ENCODE measurements at regions not wholly inside any gene's neighbourhood (a gene's known extent, or its start where the extent isn't known, plus 50 kb on each side); places are given as distances from the start of the nearest gene placed in this dataset.

DNA sequence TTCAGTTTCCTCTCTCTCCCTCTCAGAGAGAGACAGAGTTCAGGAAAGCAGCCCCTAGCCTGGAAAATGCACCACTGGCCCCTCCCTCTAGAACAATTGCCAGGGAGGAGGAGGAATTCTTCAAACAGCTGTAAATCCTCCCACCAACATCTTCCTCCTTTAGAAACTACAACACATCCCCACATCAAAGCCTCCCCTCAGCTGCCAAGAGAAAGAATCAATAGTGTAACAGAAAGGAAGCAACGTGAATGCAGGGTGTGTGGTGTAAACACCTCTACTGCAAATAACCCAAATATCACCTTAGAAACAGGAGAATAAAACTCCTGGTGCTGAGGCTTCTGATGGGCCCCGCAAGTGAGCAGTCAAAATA is 249.9 kb upstream of the GATB start:
- Histone ChIP-seq H2AFZ (no peak overlapping the region), H3K9me3 (ENCODE audit: low read depth) (no peaks in the 10 kb centered on the region), H3K9me2 (ENCODE audit: insufficient read depth) (no peaks in the 10 kb centered on the region), H3F3A (ENCODE audit: insufficient read depth) (no peaks in the 10 kb centered on the region), H3K36me3 (ENCODE audit: low read depth) (no peaks in the 10 kb centered on the region), H3K79me2 (ENCODE audit: insufficient read depth) (no peaks in the 10 kb centered on the region), H4K20me1 (ENCODE audit: insufficient read depth) (no peaks in the 10 kb centered on the region), H3K27me3 (replicated peaks; ENCODE audit: insufficient read depth) (0 out of 2 replicates have a peak, but pooled peaks cover 4% of the 10 kb centered on the region), H3K4me3 (no peak overlapping the region), H3K9ac (no peak overlapping the region), H3K4me2 (ENCODE audit: unreplicated experiment) (no peak overlapping the region), H3K4me1 (ENCODE audit: insufficient read depth) (no peaks in the 10 kb centered on the region), H3K27ac (no peak overlapping the region)
- in situ Hi-C loops (cut with MboI), result no loop called here
- 58 to 61% methylated on average over 2 of the region's 2 CpGs for WGBS, 2 experiments (ENCODE audit: low coverage in 1 of 2, low lambda C conversion rate in 2 of 2, missing lambda C conversion rate in 2 of 2)
- TF ChIP-seq EZH2 (IDR thresholded peaks at IDR 0.05; ENCODE audit: insufficient read depth, poor library complexity, severe bottlenecking), result no peak
- TF ChIP-seq EZH2phosphoT487 (IDR thresholded peaks at IDR 0.05; ENCODE audit: insufficient read depth, low read depth), result no peak
- no peak for DNase-seq

DNA sequence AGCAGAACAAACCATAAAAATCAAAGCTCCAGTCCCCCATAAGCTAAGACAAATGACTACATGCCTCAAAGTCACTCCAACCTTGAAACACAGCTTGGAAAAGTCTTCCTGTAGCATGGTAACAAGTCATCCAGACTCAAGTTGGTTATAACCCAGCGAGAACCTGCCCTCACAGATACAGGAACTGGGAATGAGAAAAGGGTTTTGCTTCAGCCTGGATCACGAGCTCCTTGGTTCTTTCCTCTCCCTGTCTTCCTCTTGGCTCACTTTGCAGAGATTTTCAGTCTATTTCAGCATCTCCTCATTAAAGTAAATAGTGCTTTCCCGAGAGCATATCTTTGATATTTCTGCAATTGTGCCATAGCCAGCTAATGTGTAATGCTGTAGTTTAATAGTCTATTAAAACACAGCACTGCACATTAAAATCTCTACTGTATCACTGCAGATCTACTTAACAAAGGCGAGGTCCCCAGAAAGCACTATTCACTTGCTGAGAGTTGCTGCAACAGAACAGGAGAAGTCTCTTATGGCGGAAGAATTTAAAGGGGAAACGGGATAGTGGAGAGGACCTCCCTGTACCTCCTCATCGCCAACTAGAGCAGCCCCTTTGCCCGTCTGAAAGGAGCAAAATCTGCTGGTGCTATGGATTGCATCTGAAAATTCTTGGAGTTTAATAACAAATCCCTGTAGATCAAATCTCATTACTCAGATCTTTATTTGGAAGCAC is 249.3 kb upstream of the GATB start:
- no peaks in the 10 kb centered on the region for H3F3A ChIP-seq (ENCODE audit: insufficient read depth)
- 0 out of 2 replicates have a peak, but pooled peaks cover 4% of the 10 kb centered on the region for H3K27me3 ChIP-seq (replicated peaks; ENCODE audit: insufficient read depth)
- no peak for DNase-seq
- no peaks in the 10 kb centered on the region for H3K9me2 ChIP-seq (ENCODE audit: insufficient read depth)
- H3K4me1 ChIP-seq (ENCODE audit: insufficient read depth), result no peaks in the 10 kb centered on the region
- H3K27ac ChIP-seq, result no peak overlapping the region
- H3K9me3 ChIP-seq (ENCODE audit: low read depth), result no peaks in the 10 kb centered on the region
- no peak overlapping the region for H3K4me2 ChIP-seq (ENCODE audit: unreplicated experiment)
- WGBS, 2 experiments (ENCODE audit: low coverage in 1 of 2, low lambda C conversion rate in 2 of 2, missing lambda C conversion rate in 2 of 2), result 28% methylated on average over 8 of the region's 8 CpGs
- in situ Hi-C loops (cut with MboI), result no loop called here
- TF ChIP-seq EZH2 (IDR thresholded peaks at IDR 0.05; ENCODE audit: insufficient read depth, poor library complexity, severe bottlenecking), result no peak
- TF ChIP-seq EZH2phosphoT487 (IDR thresholded peaks at IDR 0.05; ENCODE audit: insufficient read depth, low read depth), result no peak
- H3K4me3 ChIP-seq, result no peak overlapping the region
- H4K20me1 ChIP-seq (ENCODE audit: insufficient read depth), result no peaks in the 10 kb centered on the region
- H3K79me2 ChIP-seq (ENCODE audit: insufficient read depth), result no peaks in the 10 kb centered on the region
- no peaks in the 10 kb centered on the region for H3K36me3 ChIP-seq (ENCODE audit: low read depth)
- no peak overlapping the region for H2AFZ ChIP-seq
- no peak overlapping the region for H3K9ac ChIP-seq

DNA sequence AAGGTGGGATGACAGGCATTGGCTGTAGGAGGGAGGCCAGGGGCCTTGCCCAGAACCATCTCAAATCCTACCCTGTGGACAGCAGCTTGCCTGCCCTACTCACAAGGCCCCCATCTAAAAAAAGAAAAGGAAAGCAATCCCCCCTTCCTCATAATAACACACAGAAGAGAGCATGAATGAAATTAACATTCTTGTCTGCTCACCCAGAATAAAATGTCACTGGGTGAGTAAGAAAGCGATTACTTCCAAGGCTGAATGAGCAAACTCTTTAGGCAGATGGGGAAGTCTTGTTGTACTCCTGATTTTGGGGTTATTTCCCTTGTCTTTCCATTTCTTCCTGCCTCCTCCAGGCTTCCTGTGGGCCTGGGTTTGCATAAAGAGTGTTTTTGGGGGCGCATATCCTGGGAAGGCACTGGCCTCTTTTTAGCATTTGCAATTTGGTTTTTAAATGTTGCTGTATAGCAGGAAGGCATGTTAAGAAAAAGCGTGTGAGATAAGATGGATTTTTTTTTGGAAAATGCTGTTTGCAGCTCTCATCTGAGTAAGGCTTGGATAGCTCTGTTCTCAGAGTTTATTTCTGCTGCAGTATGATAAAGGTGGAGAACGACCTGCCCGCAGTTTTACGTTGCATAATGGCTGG is 248.3 kb upstream of the GATB start:
- H3K4me2 ChIP-seq (ENCODE audit: unreplicated experiment), result no peak overlapping the region
- 90 to 93% methylated on average over 6 of the region's 6 CpGs for WGBS, 2 experiments (ENCODE audit: low coverage in 1 of 2, low lambda C conversion rate in 2 of 2, missing lambda C conversion rate in 2 of 2)
- H3F3A ChIP-seq (ENCODE audit: insufficient read depth), result no peaks in the 10 kb centered on the region
- no peak overlapping the region for H3K4me3 ChIP-seq
- no peaks in the 10 kb centered on the region for H3K36me3 ChIP-seq (ENCODE audit: low read depth)
- H3K4me1 ChIP-seq (ENCODE audit: insufficient read depth), result no peaks in the 10 kb centered on the region
- no peak for TF ChIP-seq EZH2 (IDR thresholded peaks at IDR 0.05; ENCODE audit: insufficient read depth, poor library complexity, severe bottlenecking)
- no peak for TF ChIP-seq EZH2phosphoT487 (IDR thresholded peaks at IDR 0.05; ENCODE audit: insufficient read depth, low read depth)
- no peak overlapping the region for H2AFZ ChIP-seq
- H3K9me2 ChIP-seq (ENCODE audit: insufficient read depth), result no peaks in the 10 kb centered on the region
- no peak overlapping the region for H3K27ac ChIP-seq
- H3K27me3 ChIP-seq (replicated peaks; ENCODE audit: insufficient read depth), result 0 out of 2 replicates have a peak, but pooled peaks cover 4% of the 10 kb centered on the region
- H3K79me2 ChIP-seq (ENCODE audit: insufficient read depth), result no peaks in the 10 kb centered on the region
- H3K9ac ChIP-seq, result no peak overlapping the region
- in situ Hi-C loops (cut with MboI), result no loop called here
- DNase-seq, result no peak
- no peaks in the 10 kb centered on the region for H4K20me1 ChIP-seq (ENCODE audit: insufficient read depth)
- H3K9me3 ChIP-seq (ENCODE audit: low read depth), result no peaks in the 10 kb centered on the region

DNA sequence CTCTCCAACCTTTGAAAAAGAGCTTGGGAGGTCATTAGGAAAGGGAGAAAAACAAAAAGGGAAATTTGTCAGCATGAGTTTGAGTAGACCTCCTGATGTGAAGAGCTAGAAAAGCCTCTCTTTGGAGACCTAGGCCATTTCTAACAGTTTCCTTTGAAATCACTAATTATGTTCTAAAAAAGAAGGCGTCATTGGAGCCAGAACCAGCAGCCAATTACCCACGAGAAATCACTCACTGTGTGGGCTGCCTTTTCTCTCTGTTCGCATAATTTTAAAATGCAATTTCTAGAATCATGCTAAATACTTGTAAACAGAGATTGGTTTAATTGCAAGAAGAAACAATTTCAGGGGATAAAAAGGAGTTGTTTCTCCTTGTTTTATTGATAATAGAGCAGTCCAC is 246.3 kb upstream of the GATB start:
- H3K9me3 ChIP-seq (ENCODE audit: low read depth), result no peaks in the 10 kb centered on the region
- H3K4me2 ChIP-seq (ENCODE audit: unreplicated experiment), result no peak overlapping the region
- no peak overlapping the region for H3K9ac ChIP-seq
- no peak overlapping the region for H3K27ac ChIP-seq
- no peaks in the 10 kb centered on the region for H3F3A ChIP-seq (ENCODE audit: insufficient read depth)
- DNase-seq, result no peak
- TF ChIP-seq EZH2phosphoT487 (IDR thresholded peaks at IDR 0.05; ENCODE audit: insufficient read depth, low read depth), result no peak
- TF ChIP-seq EZH2 (IDR thresholded peaks at IDR 0.05; ENCODE audit: insufficient read depth, poor library complexity, severe bottlenecking), result no peak
- no peaks in the 10 kb centered on the region for H4K20me1 ChIP-seq (ENCODE audit: insufficient read depth)
- in situ Hi-C loops (cut with MboI), result no loop called here
- H3K9me2 ChIP-seq (ENCODE audit: insufficient read depth), result no peaks in the 10 kb centered on the region
- no peaks in the 10 kb centered on the region for H3K36me3 ChIP-seq (ENCODE audit: low read depth)
- H3K4me1 ChIP-seq (ENCODE audit: insufficient read depth), result no peaks in the 10 kb centered on the region
- 61 to 62% methylated on average over 3 of the region's 3 CpGs for WGBS, 2 experiments (ENCODE audit: low coverage in 1 of 2, low lambda C conversion rate in 2 of 2, missing lambda C conversion rate in 2 of 2)
- H3K79me2 ChIP-seq (ENCODE audit: insufficient read depth), result no peaks in the 10 kb centered on the region
- H2AFZ ChIP-seq, result no peak overlapping the region
- no peak overlapping the region for H3K4me3 ChIP-seq
- 0 out of 2 replicates have a peak, but pooled peaks cover 4% of the 10 kb centered on the region for H3K27me3 ChIP-seq (replicated peaks; ENCODE audit: insufficient read depth)

Data from GM23248 (cell line).